HL-60 (cell line): ENCODE measurements at regions not wholly inside any gene's neighbourhood (a gene's known extent, or its start where the extent isn't known, plus 50 kb on each side); places are given as distances from the start of the nearest gene placed in this dataset.

Experiments
- DNase-seq, 2 experiments: peaks; one replicate each; pipeline ENCODE4 v3.0.0-alpha.2; 2010 to 2020; ENCODE audit warnings: low read depth in 1 of 2, low spot score in 1 of 2
- H3K27ac ChIP-seq: fragments of 250-450 bp; sonication (Bioruptor Pico); replicated peaks from 2 replicates; pipeline ENCODE4 v1.5.1; 2020; ENCODE audit warnings: mild to moderate bottlenecking, moderate library complexity
- H3K27me3 ChIP-seq: fragments of 250-450 bp; sonication (Bioruptor Pico); 2 replicates; pipeline ENCODE4 v1.5.1; 2021; ENCODE audit warnings: mild to moderate bottlenecking, moderate library complexity; ENCODE audit not compliant: insufficient read depth, poor library complexity, severe bottlenecking
- H3K4me3 ChIP-seq: replicated peaks from 2 replicates; pipeline ENCODE4 v1.5.1; 2011; ENCODE audit warnings: mild to moderate bottlenecking, control low read depth, low read length; ENCODE audit not compliant: insufficient read depth
- CTCF ChIP-seq: IDR thresholded peaks from one replicate; pipeline ENCODE4 v1.5.1; 2011; ENCODE audit warnings: low read length, control low read depth, inconsistent platforms; ENCODE audit not compliant: insufficient read depth
- GABPA ChIP-seq: IDR thresholded peaks from 2 replicates; pipeline ENCODE4 v1.6.1; 2012; ENCODE audit warnings: low read depth
- POLR2AphosphoS5 ChIP-seq: IDR thresholded peaks from 2 replicates; pipeline ENCODE4 v1.6.1; 2012; ENCODE audit warnings: low read depth
- SPI1 ChIP-seq: IDR thresholded peaks from 2 replicates; pipeline ENCODE4 v1.6.1; 2012; ENCODE audit warnings: low read depth, mild to moderate bottlenecking, borderline replicate concordance
- TF ChIP-seq, protein P1 (sequence below): IDR thresholded peaks from 2 replicates; pipeline ENCODE4 v1.6.1; 2012; ENCODE audit warnings: low read depth; ENCODE audit not compliant: insufficient replicate concordance

DNA sequence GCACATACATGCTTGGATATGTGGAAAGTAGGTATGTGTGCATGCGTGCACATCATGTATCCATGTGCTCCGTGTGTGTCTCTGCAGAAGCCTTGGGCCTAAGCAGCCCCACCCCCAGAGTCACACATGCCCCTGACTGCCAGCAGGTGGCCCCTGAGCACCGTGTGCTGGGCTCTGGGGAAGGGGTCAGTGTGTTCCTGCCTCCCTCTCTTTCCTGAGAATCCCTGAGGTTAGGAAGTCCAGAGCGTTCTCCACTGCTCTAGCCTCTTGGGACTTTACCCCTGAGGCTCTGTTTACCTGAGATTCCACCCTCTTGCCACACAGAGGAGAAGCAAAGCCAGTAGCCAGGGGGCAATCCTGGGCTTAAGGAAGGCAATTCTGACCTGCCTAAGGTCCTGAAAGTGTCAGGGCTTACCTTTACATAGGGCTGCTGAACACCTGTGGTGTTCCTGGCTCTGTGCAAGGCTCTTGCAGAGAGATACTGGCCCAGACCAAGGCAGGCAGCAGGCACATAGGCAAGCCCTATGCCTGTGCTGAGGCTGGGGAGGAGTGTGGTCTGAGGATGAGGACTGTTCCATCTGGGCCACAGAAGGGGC, 207.3 kb downstream of the TMEM38B start:
- TF ChIP-seq CTCF, result peak; percentile 38
- no peak for TF ChIP-seq SPI1
- TF ChIP-seq, protein P1, sequence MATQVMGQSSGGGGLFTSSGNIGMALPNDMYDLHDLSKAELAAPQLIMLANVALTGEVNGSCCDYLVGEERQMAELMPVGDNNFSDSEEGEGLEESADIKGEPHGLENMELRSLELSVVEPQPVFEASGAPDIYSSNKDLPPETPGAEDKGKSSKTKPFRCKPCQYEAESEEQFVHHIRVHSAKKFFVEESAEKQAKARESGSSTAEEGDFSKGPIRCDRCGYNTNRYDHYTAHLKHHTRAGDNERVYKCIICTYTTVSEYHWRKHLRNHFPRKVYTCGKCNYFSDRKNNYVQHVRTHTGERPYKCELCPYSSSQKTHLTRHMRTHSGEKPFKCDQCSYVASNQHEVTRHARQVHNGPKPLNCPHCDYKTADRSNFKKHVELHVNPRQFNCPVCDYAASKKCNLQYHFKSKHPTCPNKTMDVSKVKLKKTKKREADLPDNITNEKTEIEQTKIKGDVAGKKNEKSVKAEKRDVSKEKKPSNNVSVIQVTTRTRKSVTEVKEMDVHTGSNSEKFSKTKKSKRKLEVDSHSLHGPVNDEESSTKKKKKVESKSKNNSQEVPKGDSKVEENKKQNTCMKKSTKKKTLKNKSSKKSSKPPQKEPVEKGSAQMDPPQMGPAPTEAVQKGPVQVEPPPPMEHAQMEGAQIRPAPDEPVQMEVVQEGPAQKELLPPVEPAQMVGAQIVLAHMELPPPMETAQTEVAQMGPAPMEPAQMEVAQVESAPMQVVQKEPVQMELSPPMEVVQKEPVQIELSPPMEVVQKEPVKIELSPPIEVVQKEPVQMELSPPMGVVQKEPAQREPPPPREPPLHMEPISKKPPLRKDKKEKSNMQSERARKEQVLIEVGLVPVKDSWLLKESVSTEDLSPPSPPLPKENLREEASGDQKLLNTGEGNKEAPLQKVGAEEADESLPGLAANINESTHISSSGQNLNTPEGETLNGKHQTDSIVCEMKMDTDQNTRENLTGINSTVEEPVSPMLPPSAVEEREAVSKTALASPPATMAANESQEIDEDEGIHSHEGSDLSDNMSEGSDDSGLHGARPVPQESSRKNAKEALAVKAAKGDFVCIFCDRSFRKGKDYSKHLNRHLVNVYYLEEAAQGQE, result no peak
- no peak for TF ChIP-seq POLR2AphosphoS5
- Histone ChIP-seq H3K4me3 (no peak overlapping the region), H3K27me3 (no peaks in the 10 kb centered on the region), H3K27ac (no peak overlapping the region)
- peak in 1 of 2 experiments; percentile 18 for DNase-seq

DNA sequence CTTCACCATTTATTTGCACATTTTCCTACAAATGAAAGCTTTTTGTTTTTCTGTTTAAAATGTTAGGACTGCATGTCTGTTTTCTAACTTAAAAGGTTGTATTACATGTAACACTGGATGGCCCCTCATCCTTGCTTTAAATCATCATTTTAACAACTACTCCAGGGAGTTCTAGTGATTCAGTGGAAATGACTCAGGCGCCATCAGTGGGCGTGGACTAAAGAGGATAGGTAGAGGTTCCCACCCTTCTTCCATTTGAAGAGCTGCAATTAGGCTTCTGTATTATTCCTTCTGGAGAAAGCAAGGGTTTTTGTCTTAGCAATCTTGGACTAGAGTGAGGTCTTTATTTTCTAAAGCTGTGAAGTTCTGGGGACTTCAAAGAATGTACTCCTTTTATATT, 213.7 kb downstream of the TMEM38B start:
- Histone ChIP-seq H3K4me3 (no peak overlapping the region), H3K27ac (no peak overlapping the region), H3K27me3 (peaks cover 2% of the 10 kb centered on the region)
- no peak for DNase-seq
- TF ChIP-seq POLR2AphosphoS5 (no peak), CTCF (no peak), SPI1 (no peak), GABPA (no peak)
- TF ChIP-seq, protein P1, result no peak

DNA sequence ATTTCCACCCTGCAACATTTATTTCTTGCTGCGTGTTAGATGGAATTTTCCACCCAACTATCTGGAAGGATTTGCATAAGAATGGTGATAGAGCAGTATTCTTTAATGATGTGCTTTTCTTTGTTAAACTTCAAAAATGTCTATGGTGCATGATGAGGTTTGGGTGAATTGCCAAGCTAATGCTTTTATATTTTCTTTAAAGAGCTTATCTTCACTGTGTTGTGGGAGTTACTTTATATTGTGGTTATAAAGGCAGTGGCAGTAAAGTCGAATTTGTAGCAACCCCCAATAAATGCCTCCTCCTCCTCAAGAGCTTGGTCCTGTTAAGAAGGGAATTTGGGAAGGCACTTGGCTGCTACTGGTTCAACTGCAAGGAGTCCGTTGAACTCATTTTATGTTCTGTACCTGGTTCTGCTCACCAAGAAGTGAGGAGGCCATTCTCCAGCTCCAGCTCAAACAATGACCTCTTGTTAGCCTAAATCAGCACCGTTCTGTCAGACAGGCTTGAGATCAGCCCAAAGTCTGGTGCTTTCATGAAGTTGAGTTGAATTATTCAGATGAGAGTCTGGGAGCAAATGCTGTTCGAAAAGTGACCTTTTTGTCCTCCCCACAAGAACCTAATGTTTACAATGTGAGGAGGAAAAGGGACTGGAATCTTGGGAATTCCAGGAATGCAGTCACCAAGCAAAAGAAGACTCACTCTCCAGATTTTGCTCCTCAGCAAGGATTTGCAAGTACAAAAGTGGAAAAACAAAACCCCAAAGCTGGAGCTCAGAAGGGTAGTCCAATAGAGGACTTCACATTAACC, 217.0 kb downstream of the TMEM38B start:
- Histone ChIP-seq H3K4me3 (no peak overlapping the region), H3K27ac (no peak overlapping the region), H3K27me3 (peaks cover 2% of the 10 kb centered on the region)
- TF ChIP-seq SPI1 (no peak), POLR2AphosphoS5 (no peak), CTCF (no peak), GABPA (no peak)
- TF ChIP-seq, protein P1, result no peak
- DNase-seq, result no peak
